Ectodermal cell (in vitro differentiated cells): ENCODE measurements at regions not wholly inside any gene's neighbourhood (a gene's known extent, or its start where the extent isn't known, plus 50 kb on each side); places are given as distances from the start of the nearest gene placed in this dataset.

Experiments used
- H3K27ac ChIP-seq: 2 replicates; pipeline ENCODE4 v1.7.0; 2013; ENCODE audit warnings: mild to moderate bottlenecking, low read depth, low read length; ENCODE audit not compliant: insufficient read depth, poor library complexity, severe bottlenecking
- H3K27me3 ChIP-seq: 2 replicates; pipeline ENCODE4 v1.7.0; 2013; ENCODE audit warnings: mild to moderate bottlenecking, low read length; ENCODE audit not compliant: insufficient read depth, control insufficient read depth, poor library complexity, severe bottlenecking
- H3K36me3 ChIP-seq: one replicate; pipeline ENCODE4 v1.7.0; 2013; ENCODE audit warnings: low read length; ENCODE audit not compliant: control insufficient read depth, insufficient read depth
- H3K4me1 ChIP-seq: one replicate; pipeline ENCODE4 v1.7.0; 2013; ENCODE audit warnings: low read length; ENCODE audit not compliant: control insufficient read depth, insufficient read depth
- H3K4me3 ChIP-seq: 2 replicates; pipeline ENCODE4 v1.7.0; 2013; ENCODE audit warnings: low read depth, low read length, control low read depth; ENCODE audit not compliant: insufficient read depth
- H3K9me3 ChIP-seq: 2 replicates; pipeline ENCODE4 v1.7.0; 2013; ENCODE audit warnings: mild to moderate bottlenecking, low read length, moderate library complexity; ENCODE audit not compliant: control insufficient read depth
- WGBS, 2 experiments: methylation state at CpG; one replicate each; pipeline ENCODE4 v1.1.7; 2013; ENCODE audit warnings: missing lambda C conversion rate in 2 of 2; 5-methylcytosine and 5-hydroxymethylcytosine counted together

DNA sequence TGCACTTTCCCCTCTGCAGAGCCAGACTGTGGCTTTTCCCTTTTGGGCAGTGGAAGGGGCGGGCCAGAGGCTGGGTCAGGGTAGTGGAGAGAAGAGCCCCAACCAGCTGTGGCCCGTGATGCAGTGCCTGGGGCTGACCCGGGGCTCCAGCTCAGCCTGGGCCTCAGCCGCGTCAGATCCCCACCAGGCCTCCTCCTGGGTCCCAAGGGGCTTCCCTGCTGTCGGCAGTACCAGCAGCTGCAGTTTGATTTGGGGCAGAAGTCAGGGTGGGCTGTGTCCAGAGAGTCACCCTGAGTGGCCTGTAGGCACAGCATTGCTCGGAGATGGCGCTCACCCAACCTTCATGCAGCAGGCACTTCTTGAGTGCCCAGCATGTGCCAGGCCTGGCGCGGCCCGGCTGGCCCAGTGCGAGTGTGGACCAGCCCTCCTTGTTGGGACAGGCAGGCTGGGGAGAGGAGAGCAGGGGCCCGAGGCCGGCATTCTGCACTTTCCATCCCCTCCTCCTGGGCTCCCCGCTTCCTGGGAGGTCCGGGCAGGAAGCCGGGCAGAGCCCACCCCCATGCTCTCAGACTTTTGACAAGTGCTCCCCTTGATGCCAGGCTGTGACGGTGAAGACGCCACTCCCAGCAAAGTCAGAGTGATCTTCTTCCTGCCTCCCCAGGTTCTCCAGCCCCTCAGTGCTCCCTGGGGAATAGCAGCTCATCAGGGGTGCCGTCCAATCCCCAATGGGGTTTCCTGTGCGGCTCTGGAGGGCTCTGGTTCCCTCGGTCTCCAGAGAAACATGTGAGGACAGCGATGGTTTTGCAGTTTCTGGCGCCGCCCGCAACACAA is 88.3 kb upstream of the COL5A1 start:
- Histone ChIP-seq H3K4me3 (no peak overlapping the region), H3K27me3 (no peaks in the 10 kb centered on the region), H3K36me3 (no peaks in the 10 kb centered on the region), H3K27ac (no peak overlapping the region), H3K4me1 (peaks cover 15% of the 10 kb centered on the region), H3K9me3 (no peaks in the 10 kb centered on the region)
- 75 to 80% methylated on average over 26 of the region's 26 CpGs for WGBS, 2 experiments

DNA sequence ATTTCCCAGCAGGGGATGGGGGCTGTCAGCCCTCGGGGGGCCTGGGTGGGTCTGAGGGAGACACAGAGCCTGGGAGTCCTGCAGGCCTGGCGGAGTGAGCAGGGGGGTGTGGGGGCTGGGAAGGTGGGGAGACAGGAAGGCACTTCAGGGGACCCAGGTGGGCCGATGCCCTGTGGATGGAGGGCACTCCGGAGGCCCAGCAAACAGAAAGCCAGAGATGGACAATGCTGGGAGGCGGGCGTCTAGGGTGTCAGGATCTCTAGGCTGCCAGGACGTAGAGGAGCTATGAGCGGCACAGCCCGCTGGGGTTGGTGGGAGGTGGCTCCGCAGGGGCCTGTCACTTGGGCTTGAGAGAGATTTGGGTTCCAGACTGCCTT is 87.6 kb upstream of the COL5A1 start:
- H3K27me3 ChIP-seq, result no peaks in the 10 kb centered on the region
- no peaks in the 10 kb centered on the region for H3K36me3 ChIP-seq
- 84 to 86% methylated on average over 10 of the region's 10 CpGs for WGBS, 2 experiments
- H3K9me3 ChIP-seq, result no peaks in the 10 kb centered on the region
- H3K4me1 ChIP-seq, result peaks cover 15% of the 10 kb centered on the region
- no peak overlapping the region for H3K27ac ChIP-seq
- H3K4me3 ChIP-seq, result no peak overlapping the region

DNA sequence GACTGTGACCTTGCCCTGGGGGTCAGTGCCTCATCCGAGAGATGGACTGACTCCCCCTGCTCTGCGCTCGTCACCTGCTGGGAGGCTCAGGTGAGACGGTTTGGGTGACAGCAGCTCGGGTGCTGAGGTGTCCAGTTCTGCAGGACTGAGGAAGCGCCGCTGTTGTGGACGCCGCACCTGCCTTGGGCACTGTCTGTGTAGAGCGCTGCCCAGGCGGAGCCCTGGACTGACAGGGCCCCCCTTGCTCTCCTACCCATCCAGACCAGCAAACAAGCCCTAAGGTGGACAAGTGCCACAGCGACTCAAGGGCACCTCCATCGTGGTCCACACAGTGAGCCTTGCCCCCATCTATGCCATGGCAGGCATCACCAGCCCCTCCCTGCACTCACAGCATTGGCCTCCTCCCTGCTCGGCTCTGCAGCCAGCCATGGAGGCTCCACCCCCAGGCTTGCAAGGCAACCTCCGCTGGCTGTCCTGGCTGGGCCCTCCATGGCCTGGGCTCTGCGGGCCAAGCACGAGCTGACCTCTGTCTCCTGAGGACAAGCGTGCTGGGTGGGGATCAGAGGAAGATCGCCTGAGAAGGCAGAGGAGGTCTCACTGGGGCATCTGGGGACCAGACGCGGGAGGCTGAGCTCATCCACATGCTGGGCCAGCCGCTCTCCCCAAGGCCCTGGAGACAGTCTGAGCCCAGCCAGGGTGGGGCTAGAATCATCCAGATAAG is 87.1 kb upstream of the COL5A1 start:
- no peaks in the 10 kb centered on the region for H3K36me3 ChIP-seq
- H3K27me3 ChIP-seq, result no peaks in the 10 kb centered on the region
- no peaks in the 10 kb centered on the region for H3K9me3 ChIP-seq
- no peak overlapping the region for H3K4me3 ChIP-seq
- WGBS, 2 experiments, result 81 to 84% methylated on average over 22 of the region's 22 CpGs
- no peak overlapping the region for H3K27ac ChIP-seq
- peaks cover 15% of the 10 kb centered on the region for H3K4me1 ChIP-seq

DNA sequence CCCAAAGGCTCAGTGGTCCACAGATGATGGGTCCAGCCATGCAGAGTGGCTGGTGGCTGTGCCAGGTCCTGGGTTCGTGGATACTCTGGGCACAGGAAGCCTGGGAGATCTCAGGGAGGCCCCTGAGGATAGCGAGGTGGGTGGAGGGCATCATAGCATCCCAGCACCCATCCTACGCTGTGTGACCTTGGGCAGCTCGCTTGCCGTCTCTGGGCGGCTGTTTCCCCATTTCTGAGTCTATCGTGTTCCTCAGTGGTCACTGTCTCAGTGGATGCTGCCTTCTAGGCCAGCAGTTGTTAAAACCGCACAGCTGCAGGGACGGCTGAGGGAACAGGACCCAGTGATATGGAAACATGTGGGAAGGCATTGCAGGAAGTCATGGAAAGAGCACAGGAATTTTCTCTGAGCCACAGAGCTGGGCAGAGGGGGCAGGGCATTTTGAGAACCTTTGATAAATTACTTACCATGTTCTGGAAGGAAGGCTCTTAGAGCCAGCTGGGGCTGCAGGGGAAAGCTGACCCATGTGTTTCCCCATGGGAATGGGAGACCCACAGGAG is 86.4 kb upstream of the COL5A1 start:
- Histone ChIP-seq H3K9me3 (no peaks in the 10 kb centered on the region), H3K36me3 (no peaks in the 10 kb centered on the region), H3K4me1 (peaks cover 15% of the 10 kb centered on the region), H3K27ac (no peak overlapping the region), H3K4me3 (no peak overlapping the region), H3K27me3 (no peaks in the 10 kb centered on the region)
- 93 to 96% methylated on average over 9 of the region's 9 CpGs for WGBS, 2 experiments

DNA sequence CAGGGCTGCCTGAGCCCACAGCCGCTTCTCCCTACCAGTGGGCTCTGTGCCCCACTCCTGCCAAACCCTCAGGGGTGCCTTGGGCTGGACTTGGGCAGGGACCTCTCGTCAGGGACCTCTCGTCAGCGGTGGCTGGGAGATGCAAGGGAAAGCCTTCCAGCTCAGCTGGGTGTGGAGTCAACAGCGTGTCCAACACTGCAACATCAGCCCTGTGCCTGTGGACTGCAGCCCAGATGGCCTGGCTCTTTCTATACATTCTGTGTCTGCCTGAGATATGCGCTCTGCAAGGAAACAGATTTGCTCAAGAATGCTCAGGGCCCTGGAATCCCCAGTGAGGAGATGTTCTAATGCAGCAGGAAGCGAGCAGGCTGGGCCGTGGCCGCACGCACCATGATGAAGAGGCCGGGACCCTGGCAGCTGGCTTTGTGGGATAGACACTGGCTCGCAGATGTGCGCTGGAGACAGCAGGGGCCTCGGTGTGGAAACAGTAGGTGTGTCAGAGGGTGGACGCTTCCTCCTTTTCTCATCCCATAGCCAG is 85.0 kb upstream of the COL5A1 start:
- no peaks in the 10 kb centered on the region for H3K27me3 ChIP-seq
- H3K27ac ChIP-seq, result no peak overlapping the region
- no peaks in the 10 kb centered on the region for H3K36me3 ChIP-seq
- 94 to 96% methylated on average over 15 of the region's 15 CpGs for WGBS, 2 experiments
- H3K9me3 ChIP-seq, result no peaks in the 10 kb centered on the region
- H3K4me1 ChIP-seq, result peaks cover 15% of the 10 kb centered on the region
- H3K4me3 ChIP-seq, result no peak overlapping the region

DNA sequence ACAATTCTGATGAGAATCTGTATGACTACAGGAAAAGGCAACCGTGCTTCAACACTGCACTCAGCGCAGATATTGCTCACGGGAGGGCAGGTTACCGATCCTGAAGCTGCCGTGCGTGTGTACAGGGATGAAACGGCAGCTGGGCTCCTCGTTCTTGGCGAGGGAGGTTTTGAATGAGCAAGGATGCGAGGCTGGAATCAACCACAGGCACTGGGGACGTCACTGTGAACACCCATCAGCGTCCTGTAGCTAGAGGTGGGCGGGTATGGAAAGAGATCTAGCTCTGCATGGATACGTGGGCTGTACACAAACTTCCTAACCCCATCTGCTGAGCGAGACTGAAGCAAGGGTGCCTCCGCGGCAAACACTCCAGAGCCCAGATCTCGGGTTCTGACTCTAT is 84.3 kb upstream of the COL5A1 start:
- WGBS, 2 experiments, result 94 to 95% methylated on average over 18 of the region's 18 CpGs

DNA sequence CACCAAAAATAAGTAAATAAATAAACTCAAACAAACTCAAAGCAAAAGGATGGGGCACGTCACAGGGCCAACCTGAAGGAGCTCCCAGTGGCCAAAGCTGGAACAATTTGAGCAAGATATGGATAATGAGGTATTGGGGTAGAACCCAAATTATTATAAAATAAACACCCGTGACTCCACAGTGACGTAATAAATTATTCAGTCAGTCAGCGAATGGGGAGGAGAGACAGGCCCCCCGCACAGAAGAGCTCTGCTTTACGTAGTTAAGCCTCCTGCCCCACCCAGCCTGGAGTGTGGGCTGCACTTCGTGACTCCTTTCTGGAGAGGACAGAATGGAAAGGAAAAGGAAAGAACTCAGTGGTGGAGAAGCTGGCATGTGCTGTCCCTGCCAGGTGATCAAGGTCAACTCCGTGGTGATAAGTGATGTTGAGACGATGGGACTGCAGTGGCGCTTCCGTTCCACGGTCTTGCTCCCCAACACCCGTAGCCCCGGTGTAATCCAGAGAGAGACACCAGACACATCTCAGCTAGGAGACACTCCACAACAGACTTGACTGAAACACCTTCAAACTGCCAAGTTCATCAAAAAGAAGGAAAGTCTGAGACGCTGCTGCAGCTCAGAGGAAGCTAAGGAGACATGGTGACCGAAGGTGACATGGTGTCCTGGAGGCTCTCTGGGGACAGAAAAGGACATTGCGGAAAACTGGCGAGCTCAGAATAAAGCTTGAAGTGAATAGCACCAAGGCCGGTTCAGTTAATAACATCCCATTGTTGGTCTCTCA is 83.3 kb upstream of the COL5A1 start:
- no peaks in the 10 kb centered on the region for H3K36me3 ChIP-seq
- H3K4me3 ChIP-seq, result no peak overlapping the region
- no peaks in the 10 kb centered on the region for H3K27me3 ChIP-seq
- no peaks in the 10 kb centered on the region for H3K9me3 ChIP-seq
- 94 to 96% methylated on average over 19 of the region's 19 CpGs for WGBS, 2 experiments
- H3K4me1 ChIP-seq, result peaks cover 11% of the 10 kb centered on the region
- H3K27ac ChIP-seq, result no peak overlapping the region

More for the DNA sequence above, 84.3 kb upstream of the COL5A1 start:
- peaks cover 15% of the 10 kb centered on the region for H3K4me1 ChIP-seq
- no peaks in the 10 kb centered on the region for H3K36me3 ChIP-seq
- no peaks in the 10 kb centered on the region for H3K9me3 ChIP-seq
- H3K27me3 ChIP-seq, result no peaks in the 10 kb centered on the region
- H3K27ac ChIP-seq, result no peak overlapping the region
- no peak overlapping the region for H3K4me3 ChIP-seq

DNA sequence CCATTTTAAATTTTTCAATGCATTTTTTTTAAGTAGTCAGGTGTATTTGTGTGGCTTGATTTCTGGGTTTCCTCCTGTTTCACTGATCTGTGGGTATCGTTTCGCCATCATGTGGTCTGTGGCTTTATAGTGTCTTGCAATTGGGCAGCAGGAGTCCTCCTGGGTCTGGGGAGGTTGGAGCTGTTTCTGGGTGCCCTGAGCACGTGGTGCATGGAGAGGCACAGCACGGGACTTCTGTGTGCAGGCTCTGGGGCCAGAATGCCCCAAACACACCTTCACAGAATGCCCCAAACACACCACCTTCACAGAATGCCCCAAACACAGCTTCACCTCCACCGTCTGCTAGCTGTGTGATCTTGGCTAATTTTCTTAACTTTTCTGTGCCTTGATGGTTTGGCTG is 82.6 kb upstream of the COL5A1 start:
- H3K27ac ChIP-seq, result no peak overlapping the region
- no peaks in the 10 kb centered on the region for H3K27me3 ChIP-seq
- no peak overlapping the region for H3K4me3 ChIP-seq
- H3K9me3 ChIP-seq, result no peaks in the 10 kb centered on the region
- 84 to 90% methylated on average over 5 of the region's 5 CpGs for WGBS, 2 experiments
- H3K4me1 ChIP-seq, result peaks cover 9% of the 10 kb centered on the region
- no peaks in the 10 kb centered on the region for H3K36me3 ChIP-seq

DNA sequence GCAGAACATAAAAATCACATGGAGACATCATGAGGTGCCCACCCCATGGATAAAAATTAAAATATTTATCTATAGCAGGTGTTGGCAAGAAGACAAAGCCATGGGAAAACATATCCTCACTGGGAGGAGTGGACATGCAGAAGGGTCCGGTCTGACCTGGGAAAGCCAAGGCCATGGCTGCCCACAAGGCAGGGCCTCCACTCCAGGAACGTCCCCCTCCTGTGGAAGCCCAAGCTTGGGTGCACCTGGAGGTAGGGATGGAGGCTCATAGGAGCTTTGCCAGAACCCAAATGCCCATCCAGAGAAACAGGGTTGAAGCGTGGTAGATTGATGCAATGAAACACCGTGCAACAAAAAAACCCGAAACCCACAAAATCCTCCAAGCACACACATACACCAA is 81.4 kb upstream of the COL5A1 start:
- H3K4me3 ChIP-seq, result no peak overlapping the region
- H3K4me1 ChIP-seq, result no peaks in the 10 kb centered on the region
- H3K27me3 ChIP-seq, result no peaks in the 10 kb centered on the region
- 94 to 95% methylated on average over 5 of the region's 5 CpGs for WGBS, 2 experiments
- H3K27ac ChIP-seq, result no peak overlapping the region
- no peaks in the 10 kb centered on the region for H3K9me3 ChIP-seq
- no peaks in the 10 kb centered on the region for H3K36me3 ChIP-seq
